SH-SY5Y (cell line): ENCODE measurements at regions not wholly inside any gene's neighbourhood (a gene's known extent, or its start where the extent isn't known, plus 50 kb on each side); places are given as distances from the start of the nearest gene placed in this dataset.

Experiments
- GATA2 ChIP-seq: IDR thresholded peaks from 2 replicates; pipeline ENCODE4 v1.6.1; 2011; ENCODE audit warnings: mild to moderate bottlenecking, low read depth, low read length
- GATA3 ChIP-seq: IDR thresholded peaks from 2 replicates; pipeline ENCODE4 v1.6.1; 2011; ENCODE audit warnings: low read depth, mild to moderate bottlenecking, low read length, moderate library complexity

DNA sequence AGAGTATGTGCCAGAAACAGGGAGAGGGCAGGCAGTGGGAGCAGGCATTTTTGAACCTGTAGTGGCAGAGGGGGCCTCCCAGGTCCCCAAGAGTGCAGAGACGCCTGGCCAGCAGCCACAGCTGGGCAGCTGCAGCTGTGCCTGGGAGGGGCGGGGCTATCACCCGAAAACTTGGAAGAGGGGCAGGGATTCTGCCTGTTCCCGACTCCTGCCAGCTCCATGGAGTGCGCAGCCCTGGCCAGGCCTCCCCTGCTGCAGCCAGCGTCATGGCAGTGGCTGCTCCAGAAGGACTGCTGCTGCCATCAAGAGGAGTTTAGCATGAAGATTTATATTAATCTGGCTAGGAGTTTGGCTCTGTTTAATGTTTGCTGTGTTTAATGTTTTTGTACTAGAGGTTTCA, 532.1 kb upstream of the PITX2 start:
- no peak for TF ChIP-seq GATA2
- TF ChIP-seq GATA3: no peak
